ENCODE measurements at regions not wholly inside any gene's neighbourhood (a gene's known extent, or its start where the extent isn't known, plus 50 kb on each side); places are given as distances from the start of the nearest gene placed in this dataset.

- Histone ChIP-seq H3K27ac (no peak overlapping the region), H3K36me3 (no peaks in the 10 kb centered on the region), H3K27me3 (no peaks in the 10 kb centered on the region), H3K4me1 (no peaks in the 10 kb centered on the region), H3K9me3 (no peaks in the 10 kb centered on the region), H3K4me3 (no peak overlapping the region)
- FAIRE-seq: no peak
- intact Hi-C loops (cut with DNase I): no loop called here
- no peak for ATAC-seq
- 67 to 71% methylated on average over 4 of the region's 4 CpGs for WGBS, 2 donors
- no peak for DNase-seq
- TF ChIP-seq CTCF (IDR thresholded peaks at IDR 0.05): no peak
Measured at GRCh38 chr1:98164509-98164908, 243.7 kb upstream of the DPYD start.

- TF ChIP-seq CTCF (IDR thresholded peaks at IDR 0.05): no peak
Measured at GRCh38 chr1:98157524-98158313, 236.9 kb upstream of the DPYD start.

GRCh38 chr1:98147280-98147679 lies 226.4 kb upstream of the DPYD start:
- H3K9me3 ChIP-seq: no peaks in the 10 kb centered on the region
- H3K4me1 ChIP-seq: no peaks in the 10 kb centered on the region
- H3K36me3 ChIP-seq: no peaks in the 10 kb centered on the region
- no peaks in the 10 kb centered on the region for H3K27me3 ChIP-seq
- ATAC-seq (no peak), DNase-seq (no peak), FAIRE-seq (no peak)
- no peak for TF ChIP-seq CTCF (IDR thresholded peaks at IDR 0.05)
- no peak overlapping the region for H3K4me3 ChIP-seq
- no peak overlapping the region for H3K27ac ChIP-seq
- intact Hi-C loops (cut with DNase I): no loop called here

More at GRCh38 chr1:98157524-98158313, 236.9 kb upstream of the DPYD start:
- no peaks in the 10 kb centered on the region for H3K27me3 ChIP-seq
- WGBS, 2 donors: 71 to 81% methylated on average over 2 of the region's 2 CpGs
- no peak overlapping the region for H3K4me3 ChIP-seq
- intact Hi-C loops (cut with DNase I): no loop called here
- no peak for ATAC-seq
- no peak for FAIRE-seq
- H3K27ac ChIP-seq: no peak overlapping the region
- H3K4me1 ChIP-seq: no peaks in the 10 kb centered on the region
- H3K9me3 ChIP-seq: no peaks in the 10 kb centered on the region
- no peak for DNase-seq
- no peaks in the 10 kb centered on the region for H3K36me3 ChIP-seq

- WGBS, 2 donors: 55 to 61% methylated on average over 2 of the region's 2 CpGs
- intact Hi-C loops (cut with DNase I): no loop called here
- no peaks in the 10 kb centered on the region for H3K4me1 ChIP-seq
- H3K4me3 ChIP-seq: no peak overlapping the region
- ATAC-seq (no peak), FAIRE-seq (no peak), DNase-seq (no peak)
- H3K27ac ChIP-seq: no peak overlapping the region
- H3K9me3 ChIP-seq: no peaks in the 10 kb centered on the region
- H3K36me3 ChIP-seq: no peaks in the 10 kb centered on the region
- no peaks in the 10 kb centered on the region for H3K27me3 ChIP-seq
- TF ChIP-seq CTCF (IDR thresholded peaks at IDR 0.05): no peak
Measured at GRCh38 chr1:98145655-98146054, 224.8 kb upstream of the DPYD start.

GRCh38 chr1:98143403-98143802 lies 222.6 kb upstream of the DPYD start:
- Histone ChIP-seq H3K27me3 (no peaks in the 10 kb centered on the region), H3K4me3 (no peak overlapping the region), H3K4me1 (no peaks in the 10 kb centered on the region), H3K36me3 (no peaks in the 10 kb centered on the region), H3K9me3 (no peaks in the 10 kb centered on the region), H3K27ac (no peak overlapping the region)
- no peak for TF ChIP-seq CTCF (IDR thresholded peaks at IDR 0.05)
- DNase-seq (no peak), ATAC-seq (no peak), FAIRE-seq (no peak)
- WGBS, 2 donors: 61 to 70% methylated on average over 2 of the region's 2 CpGs
- intact Hi-C loops (cut with DNase I): no loop called here

All from pancreas (tissue), 10 donors.